Forelimb muscle (tissue), 1 donor: ENCODE measurements at regions not wholly inside any gene's neighbourhood (a gene's known extent, or its start where the extent isn't known, plus 50 kb on each side); places are given as distances from the start of the nearest gene placed in this dataset.

ENCODE experiments used
- DNase-seq: peaks from one replicate; pipeline ENCODE4 v3.0.0-alpha.2; 2013; ENCODE audit warnings: low read depth

- no peak for DNase-seq
Measured at GRCh38 chr15:95558131-95558530, 772.4 kb upstream of the NR2F2 start.

DNA sequence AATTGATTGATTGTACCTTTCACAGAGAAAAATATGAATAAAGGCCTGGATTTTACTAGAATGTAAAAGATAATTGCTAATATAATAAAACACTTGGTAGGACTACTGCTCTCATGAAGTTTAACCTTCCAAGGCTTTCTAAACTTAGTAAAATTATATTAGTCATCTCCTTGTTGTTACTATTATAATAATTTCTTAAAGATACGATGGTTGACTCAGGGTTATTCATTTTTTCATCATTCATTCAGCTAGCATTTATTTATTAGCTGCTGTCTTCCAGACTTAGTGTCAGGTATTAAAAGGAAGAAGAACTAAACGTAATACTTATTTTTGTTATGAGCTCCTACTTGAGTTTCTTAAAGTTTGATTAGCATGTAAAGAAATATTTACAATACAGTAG, 771.6 kb upstream of the NR2F2 start:
- DNase-seq = no peak

DNA sequence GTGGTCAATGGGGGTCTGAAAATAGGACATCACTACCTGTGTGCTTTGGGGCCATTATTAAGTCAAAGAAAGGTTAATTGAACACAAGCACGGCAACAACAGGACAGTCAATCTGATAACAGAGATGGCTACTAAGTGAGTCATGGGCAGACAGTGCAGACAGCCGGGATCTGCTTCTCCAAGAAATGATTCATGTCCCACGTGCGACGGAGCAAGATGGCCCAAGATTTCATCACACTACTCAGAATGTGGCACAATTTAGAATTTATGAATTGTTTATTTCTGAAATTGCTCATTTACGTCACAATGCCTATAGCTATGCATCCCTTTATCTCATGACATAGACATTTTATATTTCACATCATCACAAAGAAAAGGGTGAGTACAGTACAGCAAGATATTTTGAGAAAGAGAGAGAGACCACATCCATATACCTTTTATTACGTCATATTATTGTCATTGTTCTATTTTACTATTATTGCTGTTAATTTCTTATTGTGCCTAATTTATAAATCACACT, 770.6 kb upstream of the NR2F2 start:
- DNase-seq = no peak

DNA sequence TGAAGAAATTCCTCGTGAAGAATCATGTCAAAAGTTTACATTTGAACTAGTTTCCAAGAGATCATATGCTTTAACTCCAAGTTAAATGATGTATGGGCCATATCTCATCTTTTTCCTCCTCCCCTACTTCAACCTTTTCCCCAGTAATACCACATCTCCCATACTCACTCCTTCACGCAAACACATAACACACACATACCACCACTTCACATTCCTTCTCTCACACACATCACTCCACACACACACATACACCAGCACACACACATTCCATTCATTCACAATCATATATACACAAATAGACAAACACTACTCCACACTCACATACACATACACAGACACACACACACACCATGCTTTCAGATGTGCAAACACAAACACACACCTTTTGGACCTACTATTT, 769.0 kb upstream of the NR2F2 start:
- no peak for DNase-seq

DNA sequence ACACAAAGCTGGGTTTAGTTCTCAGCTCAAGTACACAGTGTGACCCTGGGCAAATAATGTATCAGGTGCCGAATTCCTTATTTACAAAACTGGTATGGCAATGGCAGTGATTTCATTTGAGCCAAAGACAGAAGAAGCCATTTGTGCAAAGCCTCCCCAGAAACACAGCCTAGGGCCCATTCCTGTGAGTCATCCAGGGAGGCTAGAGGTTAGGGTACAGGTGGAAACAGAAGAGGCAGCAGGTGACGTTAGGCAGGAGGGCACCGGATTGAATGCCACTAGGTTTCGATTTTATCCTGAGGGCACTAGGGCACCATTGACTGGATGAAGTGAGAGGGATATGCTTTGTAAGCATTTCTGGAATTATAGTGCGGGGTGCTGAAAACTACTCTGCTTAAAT, 766.9 kb upstream of the NR2F2 start:
- no peak for DNase-seq

GRCh38 chr15:95565016-95565600, 765.4 kb upstream of the NR2F2 start:
- DNase-seq = no peak

GRCh38 chr15:95565690-95566089, 764.8 kb upstream of the NR2F2 start:
- no peak for DNase-seq

DNA sequence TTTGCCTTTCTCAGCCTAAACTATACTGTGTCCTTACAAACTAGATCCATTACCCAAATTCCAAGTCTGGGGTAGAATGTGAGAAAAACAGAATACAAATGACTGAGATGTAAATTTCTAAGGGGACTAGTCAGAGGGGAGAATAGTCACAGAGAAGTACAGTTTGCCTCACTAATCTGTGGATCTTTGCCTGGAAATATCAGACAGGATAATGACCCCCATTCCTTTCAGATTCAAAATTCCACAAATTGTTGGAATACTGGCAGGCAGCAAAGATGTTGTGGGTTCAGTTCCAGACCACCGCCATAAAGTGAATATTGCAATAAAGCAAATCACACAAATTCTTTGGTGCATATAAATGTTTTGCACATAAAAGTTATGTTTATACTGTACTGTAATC, 762.8 kb upstream of the NR2F2 start:
- DNase-seq = no peak

DNA sequence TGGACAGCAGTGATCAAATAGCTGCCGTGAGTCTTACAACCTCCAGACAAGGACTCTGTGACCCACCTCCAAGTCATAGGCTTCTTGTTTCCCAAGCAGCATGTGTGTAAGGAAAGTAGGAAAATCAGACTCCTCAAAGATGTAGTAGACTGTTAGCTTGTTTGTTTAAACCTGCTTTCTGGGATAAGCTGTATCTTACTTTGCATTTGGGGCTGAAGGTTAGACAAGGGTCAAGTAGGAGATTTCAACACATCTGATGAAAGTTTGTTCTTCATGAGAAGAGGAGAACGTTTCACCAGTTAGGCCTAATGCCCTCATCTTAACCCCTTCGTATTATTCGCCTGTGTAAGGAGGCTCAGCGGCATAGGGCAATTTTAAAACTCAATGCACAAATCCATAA, 756.4 kb upstream of the NR2F2 start:
- DNase-seq = no peak

GRCh38 chr15:95577927-95578326, 752.6 kb upstream of the NR2F2 start:
- DNase-seq = no peak

GRCh38 chr15:95580121-95580520, 750.4 kb upstream of the NR2F2 start:
- DNase-seq = no peak

GRCh38 chr15:95581595-95581994, 748.9 kb upstream of the NR2F2 start:
- DNase-seq = no peak

- no peak for DNase-seq
Measured at GRCh38 chr15:95584088-95584487, 746.4 kb upstream of the NR2F2 start.

- DNase-seq = no peak
Measured at GRCh38 chr15:95588056-95588455, 742.4 kb upstream of the NR2F2 start.

GRCh38 chr15:95590533-95591044, 739.9 kb upstream of the NR2F2 start:
- no peak for DNase-seq

GRCh38 chr15:95591270-95591669, 739.2 kb upstream of the NR2F2 start:
- DNase-seq = no peak

- DNase-seq = no peak
Measured at GRCh38 chr15:95591886-95592285, 738.6 kb upstream of the NR2F2 start.

GRCh38 chr15:95594496-95594895, 736.0 kb upstream of the NR2F2 start:
- DNase-seq = no peak

DNA sequence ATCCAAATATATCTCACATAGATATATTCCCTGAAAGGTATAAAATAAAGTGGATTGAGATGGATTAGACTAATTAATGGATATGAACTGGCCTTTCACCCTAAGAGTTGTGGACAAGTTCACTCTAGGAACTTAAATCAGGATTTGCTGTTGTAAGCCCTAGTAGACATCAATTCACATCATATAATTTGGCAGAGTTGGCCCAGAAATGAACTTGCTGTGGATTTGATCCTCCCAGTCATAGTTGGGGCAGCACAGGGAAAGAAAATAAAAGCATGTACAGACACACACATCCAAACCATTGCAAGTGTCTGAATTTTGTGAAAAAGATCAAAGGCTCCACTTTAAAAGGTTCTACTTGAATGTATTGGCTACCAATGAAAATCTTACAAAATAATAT, 734.7 kb upstream of the NR2F2 start:
- DNase-seq = no peak

DNA sequence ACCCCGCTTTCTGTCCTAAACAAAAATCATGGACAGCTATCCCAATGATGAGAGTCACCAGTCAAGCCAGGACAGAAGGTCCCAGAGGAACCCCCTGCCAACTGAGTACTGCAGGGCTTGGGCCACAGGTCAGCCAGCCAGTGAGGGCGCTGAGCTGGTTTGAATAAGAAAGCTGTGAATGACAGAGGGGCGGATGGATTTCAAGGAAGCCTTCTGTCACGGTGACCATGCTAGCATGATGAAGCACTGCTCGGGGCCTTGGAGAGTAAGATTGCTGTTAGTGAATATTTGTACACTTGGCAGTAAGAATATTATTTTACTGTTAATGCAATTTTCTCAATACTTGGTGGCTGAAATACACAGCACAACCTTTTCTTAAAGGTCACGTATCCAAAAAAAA, 734.0 kb upstream of the NR2F2 start:
- DNase-seq = no peak

GRCh38 chr15:95598251-95598855, 732.1 kb upstream of the NR2F2 start:
- no peak for DNase-seq

GRCh38 chr15:95600367-95600766, 730.1 kb upstream of the NR2F2 start:
- no peak for DNase-seq

- DNase-seq = no peak
Measured at GRCh38 chr15:95600884-95601283, 729.6 kb upstream of the NR2F2 start.

DNA sequence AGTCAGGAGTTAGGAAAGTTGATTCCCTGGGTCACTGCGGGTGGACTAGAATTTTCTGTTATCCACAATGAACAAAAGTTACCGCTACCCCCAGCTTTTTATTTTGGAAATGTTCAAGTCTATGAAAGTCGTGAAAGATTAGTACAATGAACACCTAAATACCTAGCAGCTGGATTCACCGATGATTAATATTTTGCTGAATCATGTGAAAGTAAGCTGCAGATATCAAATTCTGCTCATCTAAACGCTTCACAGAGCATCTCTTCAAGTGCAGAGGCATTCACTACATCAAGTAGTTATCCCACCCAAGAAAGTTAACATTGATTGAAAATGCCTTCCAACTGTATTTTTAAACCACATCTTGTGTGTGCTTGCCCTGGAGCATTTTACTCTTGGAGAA, 729.0 kb upstream of the NR2F2 start:
- no peak for DNase-seq
